Ascending aorta (tissue), 2 donors: ENCODE measurements at regions not wholly inside any gene's neighbourhood (a gene's known extent, or its start where the extent isn't known, plus 50 kb on each side); places are given as distances from the start of the nearest gene placed in this dataset.

ENCODE experiments used
- DNase-seq, 2 donors: peaks; one replicate each; pipeline ENCODE4 v3.0.0-alpha.2; 2019; ENCODE audit warnings: low spot score in 2 of 2
- H3K27ac ChIP-seq, 2 donors: fragments of 200-600 bp; sonication (generic); one replicate each; pipeline ENCODE4 v1.5.1; 2016 to 2017; ENCODE audit warnings: mild to moderate bottlenecking in 1 of 2
- H3K27me3 ChIP-seq: fragments of 200-600 bp; sonication (generic); one replicate; pipeline ENCODE4 v1.5.1; 2017
- H3K36me3 ChIP-seq, 2 donors: fragments of 200-600 bp; sonication (generic); one replicate each; pipeline ENCODE4 v1.5.1; 2016
- H3K4me1 ChIP-seq, 2 donors: fragments of 200-600 bp; sonication (generic); one replicate each; pipeline ENCODE4 v1.5.1; 2016 to 2017; ENCODE audit warnings: mild to moderate bottlenecking in 1 of 2
- H3K4me3 ChIP-seq, 2 donors: fragments of 200-600 bp; sonication (generic); one replicate each; pipeline ENCODE4 v1.5.1; 2016 to 2017; ENCODE audit warnings: mild to moderate bottlenecking in 1 of 2
- H3K9me3 ChIP-seq, 2 donors: fragments of 200-600 bp; sonication (generic); one replicate each; pipeline ENCODE4 v1.5.1; 2016
- CTCF ChIP-seq, 3 experiments: fragments of 200-600 bp in 2 of 3; fragments of 450-650 bp in 1 of 3; sonication (generic) in 2 of 3; IDR thresholded peaks; one replicate each; pipeline ENCODE4 v1.5.1; 2016 to 2019; ENCODE audit warnings: antibody characterized with exemption in 3 of 3, mild to moderate bottlenecking in 1 of 3, moderate library complexity in 1 of 3
- intact Hi-C: fragments of 100-400 bp; cut with DNase I; formaldehyde crosslinking; loops from one replicate; pipeline ENCODE4 v1.15.1; 2023

GRCh38 chrX:39202641-39203040 lies 401.4 kb downstream of the MID1IP1 start:
- Histone ChIP-seq H3K36me3 (no peaks in the 10 kb centered on the region), H3K9me3 (no peaks in the 10 kb centered on the region), H3K27ac (no peak overlapping the region), H3K4me3 (no peak overlapping the region), H3K4me1 (no peaks in the 10 kb centered on the region), H3K27me3 (no peaks in the 10 kb centered on the region)
- DNase-seq = no peak
- intact Hi-C loops = no loop called here
- TF ChIP-seq CTCF (IDR thresholded peaks at IDR 0.05) = no peak

DNA sequence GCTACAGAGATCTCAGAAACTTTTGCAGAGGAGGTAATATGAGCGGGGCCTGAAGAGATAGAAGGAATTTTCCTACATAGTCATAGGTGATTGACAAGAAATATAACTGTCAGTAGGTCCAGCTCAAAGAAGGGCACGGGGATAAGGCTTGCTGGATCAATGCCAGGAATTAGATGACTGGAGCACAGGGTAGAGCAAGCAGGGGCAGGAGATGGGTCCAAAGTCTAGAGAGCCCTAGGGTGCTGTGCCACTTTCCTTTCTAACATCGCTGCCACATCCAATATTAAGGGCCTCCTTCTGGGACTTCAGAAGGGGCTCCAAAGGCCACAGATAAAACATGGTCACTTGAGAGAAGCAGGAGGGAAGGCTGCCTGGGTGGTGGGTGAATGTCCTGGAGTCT lies 402.2 kb downstream of the MID1IP1 start:
- no peaks in the 10 kb centered on the region for H3K27me3 ChIP-seq
- intact Hi-C loops = no loop called here

GRCh38 chrX:39204353-39204752 lies 403.1 kb downstream of the MID1IP1 start:
- Histone ChIP-seq H3K36me3 (no peaks in the 10 kb centered on the region), H3K9me3 (no peaks in the 10 kb centered on the region), H3K27me3 (no peaks in the 10 kb centered on the region), H3K4me3 (no peak overlapping the region), H3K4me1 (no peaks in the 10 kb centered on the region), H3K27ac (no peak overlapping the region)
- no peak for DNase-seq
- TF ChIP-seq CTCF (IDR thresholded peaks at IDR 0.05) = no peak
- intact Hi-C loops = no loop called here

More for the DNA sequence above, 402.2 kb downstream of the MID1IP1 start:
- Histone ChIP-seq H3K4me3 (no peak overlapping the region), H3K9me3 (no peaks in the 10 kb centered on the region), H3K27ac (no peak overlapping the region), H3K36me3 (no peaks in the 10 kb centered on the region), H3K4me1 (no peaks in the 10 kb centered on the region)
- no peak for TF ChIP-seq CTCF (IDR thresholded peaks at IDR 0.05)
- no peak for DNase-seq

- DNase-seq = no peak
- intact Hi-C loops = no loop called here
- Histone ChIP-seq H3K27ac (no peak overlapping the region), H3K36me3 (no peaks in the 10 kb centered on the region), H3K27me3 (no peaks in the 10 kb centered on the region), H3K9me3 (no peaks in the 10 kb centered on the region), H3K4me3 (no peak overlapping the region), H3K4me1 (no peaks in the 10 kb centered on the region)
- TF ChIP-seq CTCF (IDR thresholded peaks at IDR 0.05) = no peak
These were observed 403.7 kb downstream of the MID1IP1 start for GRCh38 chrX:39204945-39205344.

DNA sequence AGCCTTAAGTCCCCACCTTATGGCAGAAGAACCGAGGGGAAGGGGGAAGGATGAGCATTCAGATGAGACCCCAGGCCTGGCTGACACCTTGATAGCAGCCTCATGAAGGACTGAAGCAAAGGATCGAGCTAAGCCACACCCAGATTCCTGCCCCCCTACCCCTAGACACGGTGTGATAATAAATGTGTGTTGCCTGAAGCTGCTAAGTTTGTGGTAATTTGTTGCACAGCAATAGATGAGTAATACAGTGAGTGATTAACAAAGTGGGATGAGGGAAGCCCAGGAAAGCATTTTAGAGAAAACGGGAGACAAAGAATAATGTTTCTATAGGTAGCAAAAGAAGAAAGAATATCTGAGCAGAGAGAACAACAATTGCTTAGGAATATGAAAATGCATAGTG lies 404.2 kb downstream of the MID1IP1 start:
- no peak for DNase-seq
- Histone ChIP-seq H3K9me3 (no peaks in the 10 kb centered on the region), H3K4me1 (no peaks in the 10 kb centered on the region), H3K36me3 (no peaks in the 10 kb centered on the region), H3K4me3 (no peak overlapping the region), H3K27ac (no peak overlapping the region), H3K27me3 (no peaks in the 10 kb centered on the region)
- TF ChIP-seq CTCF (IDR thresholded peaks at IDR 0.05) = no peak
- intact Hi-C loops = no loop called here

- Histone ChIP-seq H3K4me1 (no peaks in the 10 kb centered on the region), H3K27ac (no peak overlapping the region), H3K4me3 (no peak overlapping the region), H3K9me3 (no peaks in the 10 kb centered on the region), H3K27me3 (no peaks in the 10 kb centered on the region), H3K36me3 (no peaks in the 10 kb centered on the region)
- intact Hi-C loops = no loop called here
- no peak for DNase-seq
- TF ChIP-seq CTCF (IDR thresholded peaks at IDR 0.05) = no peak
These were observed 405.3 kb downstream of the MID1IP1 start for GRCh38 chrX:39206399-39207145.
